ENCODE measurements at regions not wholly inside any gene's neighbourhood (a gene's known extent, or its start where the extent isn't known, plus 50 kb on each side); places are given as distances from the start of the nearest gene placed in this dataset.

- H3K9ac ChIP-seq (ENCODE audit: low read length), result no peak overlapping the region
- no peaks in the 10 kb centered on the region for H3K79me2 ChIP-seq (ENCODE audit: insufficient read depth, low read length)
- H2AFZ ChIP-seq (ENCODE audit: low read depth, low read length, severe bottlenecking), result no peak overlapping the region
- no peak overlapping the region for H3K27ac ChIP-seq (ENCODE audit: low read depth, low read length)
- H3K9me3 ChIP-seq (ENCODE audit: insufficient read depth, low read length), result no peaks in the 10 kb centered on the region
- TF ChIP-seq CTCF (IDR thresholded peaks at IDR 0.05; ENCODE audit: insufficient read depth, low read length, poor library complexity, severe bottlenecking), result no peak
- TF ChIP-seq EZH2phosphoT487 (conservative IDR thresholded peaks at IDR 0.05; ENCODE audit: low read length), result no peak
- H3K4me3 ChIP-seq (ENCODE audit: insufficient read depth, low read length, poor library complexity, severe bottlenecking), result no peak overlapping the region
- no peaks in the 10 kb centered on the region for H4K20me1 ChIP-seq (ENCODE audit: low read depth, low read length)
- no peak overlapping the region for H3K4me2 ChIP-seq (ENCODE audit: low read depth, low read length, poor library complexity, severe bottlenecking)
- no peaks in the 10 kb centered on the region for H3K9me2 ChIP-seq (replicated peaks; ENCODE audit: insufficient read depth, low read length)
- H3K27me3 ChIP-seq (ENCODE audit: low read length), result no peaks in the 10 kb centered on the region
- H3F3A ChIP-seq (ENCODE audit: insufficient read depth), result no peaks in the 10 kb centered on the region
- H3K36me3 ChIP-seq (ENCODE audit: low read length), result no peaks in the 10 kb centered on the region
Observed at GRCh38 chr3:690770-691169, 402.1 kb upstream of the CNTN6 start.

GRCh38 chr3:700514-700913 is 392.3 kb upstream of the CNTN6 start:
- Histone ChIP-seq H3K27ac (ENCODE audit: low read depth, low read length) (no peak overlapping the region), H3K9me3 (ENCODE audit: insufficient read depth, low read length) (no peaks in the 10 kb centered on the region), H3K36me3 (ENCODE audit: low read length) (no peaks in the 10 kb centered on the region), H4K20me1 (ENCODE audit: low read depth, low read length) (no peaks in the 10 kb centered on the region), H3F3A (ENCODE audit: insufficient read depth) (no peaks in the 10 kb centered on the region), H3K4me2 (ENCODE audit: low read depth, low read length, poor library complexity, severe bottlenecking) (no peak overlapping the region), H3K9me2 (replicated peaks; ENCODE audit: insufficient read depth, low read length) (no peaks in the 10 kb centered on the region), H3K4me3 (ENCODE audit: insufficient read depth, low read length, poor library complexity, severe bottlenecking) (no peak overlapping the region), H3K79me2 (ENCODE audit: insufficient read depth, low read length) (no peaks in the 10 kb centered on the region), H3K9ac (ENCODE audit: low read length) (no peak overlapping the region), H2AFZ (ENCODE audit: low read depth, low read length, severe bottlenecking) (no peak overlapping the region), H3K27me3 (ENCODE audit: low read length) (no peaks in the 10 kb centered on the region)
- TF ChIP-seq EZH2phosphoT487 (conservative IDR thresholded peaks at IDR 0.05; ENCODE audit: low read length) (no peak), CTCF (IDR thresholded peaks at IDR 0.05; ENCODE audit: insufficient read depth, low read length, poor library complexity, severe bottlenecking) (no peak)

GRCh38 chr3:707041-707440 is 385.8 kb upstream of the CNTN6 start:
- no peaks in the 10 kb centered on the region for H4K20me1 ChIP-seq (ENCODE audit: low read depth, low read length)
- H3K9ac ChIP-seq (ENCODE audit: low read length), result no peak overlapping the region
- no peaks in the 10 kb centered on the region for H3K79me2 ChIP-seq (ENCODE audit: insufficient read depth, low read length)
- no peaks in the 10 kb centered on the region for H3K27me3 ChIP-seq (ENCODE audit: low read length)
- no peak overlapping the region for H3K4me3 ChIP-seq (ENCODE audit: insufficient read depth, low read length, poor library complexity, severe bottlenecking)
- no peak overlapping the region for H3K27ac ChIP-seq (ENCODE audit: low read depth, low read length)
- no peaks in the 10 kb centered on the region for H3K9me3 ChIP-seq (ENCODE audit: insufficient read depth, low read length)
- H2AFZ ChIP-seq (ENCODE audit: low read depth, low read length, severe bottlenecking), result no peak overlapping the region
- no peak for TF ChIP-seq EZH2phosphoT487 (conservative IDR thresholded peaks at IDR 0.05; ENCODE audit: low read length)
- no peak for TF ChIP-seq CTCF (IDR thresholded peaks at IDR 0.05; ENCODE audit: insufficient read depth, low read length, poor library complexity, severe bottlenecking)
- H3K4me2 ChIP-seq (ENCODE audit: low read depth, low read length, poor library complexity, severe bottlenecking), result no peak overlapping the region
- H3F3A ChIP-seq (ENCODE audit: insufficient read depth), result no peaks in the 10 kb centered on the region
- no peaks in the 10 kb centered on the region for H3K36me3 ChIP-seq (ENCODE audit: low read length)
- H3K9me2 ChIP-seq (replicated peaks; ENCODE audit: insufficient read depth, low read length), result no peaks in the 10 kb centered on the region
